ENCODE measurements at regions not wholly inside any gene's neighbourhood (a gene's known extent, or its start where the extent isn't known, plus 50 kb on each side); places are given as distances from the start of the nearest gene placed in this dataset.
A peak's percentile ranks its signal among the peaks of the same experiment; 100 is the strongest.

DNA sequence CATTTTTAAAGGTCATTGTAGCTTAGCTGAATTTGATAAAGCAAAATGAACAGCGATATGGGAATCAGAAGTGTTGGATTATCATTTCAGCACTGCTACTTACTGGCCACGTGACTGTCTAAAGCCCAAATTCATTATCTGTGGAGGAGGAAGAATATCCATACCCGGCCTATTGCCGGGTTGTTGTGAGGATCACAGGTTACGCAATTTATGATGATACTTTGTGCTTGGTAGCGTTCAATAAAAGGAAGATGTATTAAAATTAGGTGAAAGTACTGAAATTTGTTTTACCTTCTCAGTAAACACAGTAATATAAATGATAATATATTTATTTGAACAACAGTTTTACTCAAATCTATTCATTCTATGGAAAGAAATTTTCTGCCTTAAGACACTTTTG lies 1540.2 kb downstream of the ADGRL3 start:
- no peak overlapping the region for H3K27ac ChIP-seq
- TF ChIP-seq, protein P1, sequence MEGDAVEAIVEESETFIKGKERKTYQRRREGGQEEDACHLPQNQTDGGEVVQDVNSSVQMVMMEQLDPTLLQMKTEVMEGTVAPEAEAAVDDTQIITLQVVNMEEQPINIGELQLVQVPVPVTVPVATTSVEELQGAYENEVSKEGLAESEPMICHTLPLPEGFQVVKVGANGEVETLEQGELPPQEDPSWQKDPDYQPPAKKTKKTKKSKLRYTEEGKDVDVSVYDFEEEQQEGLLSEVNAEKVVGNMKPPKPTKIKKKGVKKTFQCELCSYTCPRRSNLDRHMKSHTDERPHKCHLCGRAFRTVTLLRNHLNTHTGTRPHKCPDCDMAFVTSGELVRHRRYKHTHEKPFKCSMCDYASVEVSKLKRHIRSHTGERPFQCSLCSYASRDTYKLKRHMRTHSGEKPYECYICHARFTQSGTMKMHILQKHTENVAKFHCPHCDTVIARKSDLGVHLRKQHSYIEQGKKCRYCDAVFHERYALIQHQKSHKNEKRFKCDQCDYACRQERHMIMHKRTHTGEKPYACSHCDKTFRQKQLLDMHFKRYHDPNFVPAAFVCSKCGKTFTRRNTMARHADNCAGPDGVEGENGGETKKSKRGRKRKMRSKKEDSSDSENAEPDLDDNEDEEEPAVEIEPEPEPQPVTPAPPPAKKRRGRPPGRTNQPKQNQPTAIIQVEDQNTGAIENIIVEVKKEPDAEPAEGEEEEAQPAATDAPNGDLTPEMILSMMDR (conservative IDR thresholded peaks at IDR 0.05), result no peak

DNA sequence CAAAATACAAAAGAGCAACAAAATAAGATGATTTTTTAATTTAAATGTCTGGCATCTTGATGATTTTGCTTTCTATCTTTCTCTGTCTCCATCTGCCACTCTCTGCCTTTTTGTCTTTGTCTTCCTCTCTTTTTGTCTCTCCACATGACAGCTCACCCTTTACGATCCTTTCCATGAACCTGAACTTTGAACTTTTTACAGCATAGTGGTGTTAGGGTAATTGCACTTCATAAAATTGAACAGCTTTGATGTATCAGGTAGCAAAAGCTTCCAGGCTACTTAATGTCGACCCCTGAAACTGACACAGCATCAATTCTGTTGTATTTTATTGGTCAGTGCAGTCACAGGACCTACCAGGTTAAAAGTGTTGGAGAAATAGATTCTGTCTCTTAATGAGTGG lies 1517.0 kb downstream of the ADGRL3 start:
- H3K27ac ChIP-seq, result no peak overlapping the region
- TF ChIP-seq, protein P1 (conservative IDR thresholded peaks at IDR 0.05), result no peak

GRCh38 chr4:62711575-62711974 lies 1511.4 kb downstream of the ADGRL3 start:
- no peak overlapping the region for H3K27ac ChIP-seq
- TF ChIP-seq, protein P1 (conservative IDR thresholded peaks at IDR 0.05), result no peak

DNA sequence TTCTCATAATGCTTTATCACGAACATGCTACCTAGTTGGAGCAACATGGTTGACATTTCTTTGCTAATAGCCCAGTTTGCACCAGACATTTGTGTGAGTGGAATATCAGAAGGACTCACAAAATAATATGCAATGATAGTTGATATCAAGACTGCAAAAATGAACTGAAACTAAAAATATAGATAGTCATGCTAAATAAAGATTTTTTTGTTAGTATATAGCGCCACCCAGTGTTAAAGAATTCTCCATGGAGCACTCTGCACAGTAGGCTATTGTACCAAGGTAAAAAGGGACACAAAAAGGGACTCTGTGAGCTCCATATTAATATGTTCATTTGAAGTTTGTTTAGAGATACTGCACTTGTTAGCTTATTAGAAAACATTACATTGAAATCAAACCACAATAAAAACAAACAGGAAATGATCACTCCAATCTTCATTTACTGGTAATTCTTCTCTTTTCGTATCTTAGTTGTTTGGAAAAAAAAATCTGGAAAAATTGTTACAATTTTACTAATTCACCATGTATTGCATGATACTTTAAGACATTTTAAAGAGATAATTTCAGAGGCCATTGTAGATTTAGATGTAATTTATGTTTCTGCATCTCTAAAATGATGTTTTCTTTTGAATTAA lies 1509.6 kb downstream of the ADGRL3 start:
- TF ChIP-seq, protein P1 (conservative IDR thresholded peaks at IDR 0.05), result peak; percentile 95
- H3K27ac ChIP-seq, result no peak overlapping the region

- H3K27ac ChIP-seq, result no peak overlapping the region
- TF ChIP-seq, protein P1 (conservative IDR thresholded peaks at IDR 0.05), result peak; percentile 6; the same call in 1 of the 2 replicates
Observed at GRCh38 chr4:62706423-62706822, 1506.3 kb downstream of the ADGRL3 start.

DNA sequence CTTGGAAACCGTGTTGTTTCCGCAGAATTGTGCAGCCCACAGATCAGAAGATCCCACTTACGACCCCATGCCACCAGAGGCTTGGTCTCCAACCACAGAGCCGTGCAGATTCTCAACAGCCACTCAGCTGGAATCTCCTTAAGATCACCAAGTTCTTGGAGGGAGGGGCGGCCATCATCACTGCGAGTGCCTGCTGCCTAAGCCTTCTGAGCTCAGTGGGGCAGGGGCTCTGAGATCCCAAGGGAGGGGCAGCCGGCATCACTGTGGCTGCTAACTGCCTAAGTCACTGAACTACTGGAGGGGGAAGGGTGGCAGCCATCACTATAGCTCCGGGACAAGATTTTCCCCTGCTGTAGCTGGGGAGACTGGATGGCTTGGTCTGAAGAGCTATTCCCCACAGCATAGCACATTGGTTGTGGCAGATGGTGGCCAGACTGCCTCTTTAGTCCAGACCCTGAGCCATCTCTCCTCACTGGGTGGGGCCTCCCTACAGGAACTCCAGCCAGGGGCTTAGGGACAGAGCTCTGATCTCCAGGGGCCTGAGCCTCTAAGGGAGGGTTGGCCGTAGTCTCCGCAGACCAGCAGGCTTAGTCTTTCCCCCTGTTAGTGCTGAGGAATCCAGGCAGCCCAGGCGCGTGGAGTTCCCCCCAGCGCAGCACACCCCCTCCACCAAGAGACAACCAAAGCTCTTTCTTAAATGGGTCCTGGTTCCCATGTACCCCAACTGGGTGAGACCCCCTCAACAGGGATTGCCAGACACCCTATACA lies 1483.9 kb downstream of the ADGRL3 start:
- H3K27ac ChIP-seq, result no peak overlapping the region
- TF ChIP-seq, protein P1 (conservative IDR thresholded peaks at IDR 0.05), result no peak

- no peak overlapping the region for H3K27ac ChIP-seq
- TF ChIP-seq, protein P1 (conservative IDR thresholded peaks at IDR 0.05), result no peak
Observed at GRCh38 chr4:62676962-62677361, 1476.8 kb downstream of the ADGRL3 start.
